CD14-positive monocyte (primary cell): ENCODE measurements at regions not wholly inside any gene's neighbourhood (a gene's known extent, or its start where the extent isn't known, plus 50 kb on each side); places are given as distances from the start of the nearest gene placed in this dataset.

Experiments used
- DNase-seq, 3 donors: peaks; one replicate each; pipeline ENCODE4 v3.0.0-alpha.2; 2011 to 2022
- H2AFZ ChIP-seq: 2 replicates; pipeline ENCODE4 v1.6.0; 2012; ENCODE audit warnings: mild to moderate bottlenecking, low read depth, low read length, inconsistent platforms; ENCODE audit not compliant: insufficient read depth, poor library complexity, severe bottlenecking
- H3K27ac ChIP-seq, 2 donors: 1 replicate in 1 of 2; 2 replicates in 1 of 2; pipeline ENCODE4 v1.5.1; 2012 to 2013; ENCODE audit warnings: low read length in 2 of 2, control low read depth in 1 of 2, inconsistent platforms in 1 of 2, low read depth in 1 of 2, mild to moderate bottlenecking in 1 of 2
- H3K27me3 ChIP-seq, 2 donors: one replicate each; pipeline versions ENCODE4 v1.6.0 to v1.6.1; 2011 to 2013; ENCODE audit warnings: low read length in 2 of 2; ENCODE audit not compliant: control insufficient read depth in 2 of 2, insufficient read depth in 2 of 2
- H3K36me3 ChIP-seq, 2 donors: replicated peaks in 1 of 2; 1 replicate in 1 of 2; 2 replicates in 1 of 2; pipeline versions ENCODE4 v1.5.1 to v1.6.1; 2012 to 2013; ENCODE audit warnings: low read length in 2 of 2, control low read depth in 1 of 2, inconsistent platforms in 1 of 2, mild to moderate bottlenecking in 1 of 2; ENCODE audit not compliant: insufficient read depth in 2 of 2, control insufficient read depth in 1 of 2
- H3K4me1 ChIP-seq, 2 donors: 1 replicate in 1 of 2; 2 replicates in 1 of 2; pipeline versions ENCODE4 v1.5.1 to v1.6.1; 2012 to 2013; ENCODE audit warnings: low read length in 2 of 2, control low read depth in 1 of 2, inconsistent platforms in 1 of 2, mild to moderate bottlenecking in 1 of 2, moderate library complexity in 1 of 2; ENCODE audit not compliant: insufficient read depth in 2 of 2, control insufficient read depth in 1 of 2
- H3K4me2 ChIP-seq: replicated peaks from 2 replicates; pipeline ENCODE3; 2012; ENCODE audit warnings: low read length, moderate library complexity, mild to moderate bottlenecking; ENCODE audit not compliant: poor library complexity, severe bottlenecking; ENCODE audit errors: extremely low read depth
- H3K4me3 ChIP-seq, 3 experiments: fragments of 200-600 bp in 1 of 3; sonication (generic) in 1 of 3; replicated peaks in 1 of 3; 1 replicate in 2 of 3; 2 replicates in 1 of 3; pipeline ENCODE4 v1.5.1; 2011 to 2013; ENCODE audit warnings: low read length in 3 of 3, mild to moderate bottlenecking in 3 of 3, control low read depth in 2 of 3, low read depth in 2 of 3, inconsistent platforms in 1 of 3, moderate library complexity in 1 of 3
- H3K79me2 ChIP-seq: 2 replicates; pipeline ENCODE4 v1.6.0; 2012; ENCODE audit warnings: mild to moderate bottlenecking, control low read depth, inconsistent platforms, low read length, moderate library complexity; ENCODE audit not compliant: insufficient read depth
- H3K9ac ChIP-seq: 2 replicates; pipeline ENCODE4 v1.6.0; 2017; ENCODE audit warnings: low read length, mild to moderate bottlenecking; ENCODE audit not compliant: insufficient read depth, poor library complexity, severe bottlenecking
- H3K9me3 ChIP-seq, 2 donors: replicated peaks in 1 of 2; 1 replicate in 1 of 2; 2 replicates in 1 of 2; pipeline versions ENCODE4 v1.5.1 to v1.6.1; 2012 to 2013; ENCODE audit warnings: low read length in 2 of 2, control low read depth in 1 of 2; ENCODE audit not compliant: control insufficient read depth in 1 of 2, insufficient read depth in 1 of 2
- H4K20me1 ChIP-seq: 2 replicates; pipeline ENCODE4 v1.6.0; 2012; ENCODE audit warnings: mild to moderate bottlenecking, low read length, control low read depth, moderate library complexity; ENCODE audit not compliant: insufficient read depth
- H3K27ac Mint-ChIP-seq, 7 donors: one replicate each; pipeline ENCODE4 v1.8.0; 2020; ENCODE audit warnings: mild to moderate bottlenecking in 7 of 7, mixed read lengths in 7 of 7, moderate library complexity in 6 of 7, inconsistent platforms in 2 of 7
- H3K27me3 Mint-ChIP-seq, 3 donors: one replicate each; pipeline ENCODE4 v1.8.0; 2021 to 2022; ENCODE audit warnings: low read depth in 3 of 3, mild to moderate bottlenecking in 3 of 3, mixed read lengths in 3 of 3, moderate library complexity in 3 of 3, inconsistent platforms in 1 of 3
- H3K36me3 Mint-ChIP-seq, 2 donors: one replicate each; pipeline ENCODE4 v1.8.0; 2020; ENCODE audit warnings: mixed read lengths in 2 of 2, inconsistent platforms in 1 of 2, mild to moderate bottlenecking in 1 of 2
- H3K4me1 Mint-ChIP-seq: one replicate; pipeline ENCODE4 v1.8.0; 2020; ENCODE audit warnings: mild to moderate bottlenecking, mixed read lengths
- H3K4me3 Mint-ChIP-seq, 2 donors: one replicate each; pipeline ENCODE4 v1.8.0; 2020; ENCODE audit warnings: mild to moderate bottlenecking in 2 of 2, mixed read lengths in 2 of 2, moderate library complexity in 1 of 2
- H3K9me3 Mint-ChIP-seq, 7 donors: one replicate each; pipeline ENCODE4 v1.8.0; 2020 to 2022; ENCODE audit warnings: mixed read lengths in 7 of 7, mild to moderate bottlenecking in 6 of 7, moderate library complexity in 6 of 7, inconsistent platforms in 2 of 7
- CTCF ChIP-seq: fragments of 200-600 bp; IDR thresholded peaks from one replicate; pipeline ENCODE4 v1.8.0; 2022; ENCODE audit warnings: antibody characterized with exemption, mild to moderate bottlenecking
- WGBS: methylation state at CpG from one replicate; pipeline ENCODE4 v1.1.5; 2013; ENCODE audit warnings: missing lambda C conversion rate; ENCODE audit not compliant: insufficient coverage; 5-methylcytosine and 5-hydroxymethylcytosine counted together
- intact Hi-C, 2 donors: fragments of 100-400 bp; cut with micrococcal nuclease; formaldehyde crosslinking; loops; one replicate each; pipeline versions ENCODE4 v1.15.0 to v1.15.1; 2023

- Histone ChIP-seq H3K4me1 (peaks cover 20 to 31% of the 10 kb centered on the region in 2 donors), H3K79me2 (no peaks in the 10 kb centered on the region), H4K20me1 (no peaks in the 10 kb centered on the region), H2AFZ (no peak overlapping the region), H3K27ac (no peak overlapping the region), H3K27me3 (no peaks in the 10 kb centered on the region), H3K9ac (no peak overlapping the region), H3K4me2 (no peak overlapping the region), H3K36me3 (no peaks in the 10 kb centered on the region), H3K9me3 (no peaks in the 10 kb centered on the region), H3K4me3 (no peak overlapping the region)
- H3K36me3 Mint-ChIP-seq = peaks cover 0 to 10% of the 10 kb centered on the region in 2 donors
- DNase-seq = no peak
- intact Hi-C loops = loop anchor here in 1 of 2 donors (10.0 kb wide), 1 partner anchor 52 kb away; no protein-coding TSS in a partner anchor
- H3K4me1 Mint-ChIP-seq = peaks cover 21% of the 10 kb centered on the region
- TF ChIP-seq CTCF = no peak
- H3K4me3 Mint-ChIP-seq = no peak overlapping the region
- no peak overlapping the region for H3K27ac Mint-ChIP-seq
- 100% methylated on average over 1 of the region's 3 CpGs for WGBS
- H3K27me3 Mint-ChIP-seq = peaks cover 0 to 2% (median 0%) of the 10 kb centered on the region in 3 donors
- peaks cover 0 to 8% (median 0%) of the 10 kb centered on the region in 7 donors for H3K9me3 Mint-ChIP-seq
These were observed 549.1 kb upstream of the BOD1L1 start for GRCh38 chr4:14176613-14177012.

DNA sequence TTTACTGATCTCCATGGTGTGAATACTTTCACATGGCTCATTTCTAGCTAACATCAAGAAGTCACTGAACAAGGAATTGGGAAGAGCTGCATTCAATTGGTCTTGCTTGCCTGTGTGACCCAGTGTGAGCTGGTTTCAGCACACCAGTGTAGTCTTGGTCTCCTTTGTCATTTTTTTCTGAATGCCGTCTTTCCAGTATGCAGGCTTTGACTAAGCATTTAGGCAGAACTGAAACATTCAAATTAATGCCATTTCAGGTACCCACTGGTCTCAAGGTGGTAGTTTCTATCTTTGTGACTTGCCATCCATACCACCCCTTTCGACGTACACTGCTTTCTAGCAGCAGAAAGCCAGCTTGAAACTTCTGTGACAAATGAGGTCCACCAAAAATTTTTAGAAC lies 550.5 kb upstream of the BOD1L1 start:
- H3K4me2 ChIP-seq = peak overlapping the region; percentile 41
- H3K27ac ChIP-seq = peak overlapping the region in 1 of 2 donors; percentile 43
- H3K27ac Mint-ChIP-seq = peak overlapping the region in 5 of 7 donors; percentile 25 to 49 (median 42)
- no peaks in the 10 kb centered on the region for H3K9me3 ChIP-seq
- H3K9ac ChIP-seq = no peak overlapping the region
- TF ChIP-seq CTCF = no peak
- peaks cover 0 to 6% (median 0%) of the 10 kb centered on the region in 7 donors for H3K9me3 Mint-ChIP-seq
- H2AFZ ChIP-seq = no peak overlapping the region
- H3K4me3 ChIP-seq = peak overlapping the region in 1 of 3 experiments; percentile 30
- H3K4me1 ChIP-seq = peaks cover 20 to 23% of the 10 kb centered on the region in 2 donors
- H3K27me3 ChIP-seq = no peaks in the 10 kb centered on the region
- H3K36me3 Mint-ChIP-seq = peaks cover 0 to 8% of the 10 kb centered on the region in 2 donors
- H3K79me2 ChIP-seq = no peaks in the 10 kb centered on the region
- WGBS = 100% methylated on average over 1 of the region's 3 CpGs
- H3K4me1 Mint-ChIP-seq = peaks cover 19% of the 10 kb centered on the region
- no peaks in the 10 kb centered on the region for H4K20me1 ChIP-seq
- intact Hi-C loops = loop anchor here in 1 of 2 donors (10.0 kb wide), 1 partner anchor 53 kb away; no protein-coding TSS in a partner anchor
- peak overlapping the region in 1 of 2 donors; percentile 16 for H3K4me3 Mint-ChIP-seq
- peaks cover 0 to 2% (median 0%) of the 10 kb centered on the region in 3 donors for H3K27me3 Mint-ChIP-seq
- no peak for DNase-seq
- H3K36me3 ChIP-seq = no peaks in the 10 kb centered on the region
